ENCODE measurements at regions not wholly inside any gene's neighbourhood (a gene's known extent, or its start where the extent isn't known, plus 50 kb on each side); places are given as distances from the start of the nearest gene placed in this dataset.

- TF ChIP-seq CTCF (IDR thresholded peaks at IDR 0.05) (no peak), NFYB (CRISPR knock-in tag; conservative IDR thresholded peaks at IDR 0.05; ENCODE audit: low read depth) (no peak), SMAD3 (CRISPR knock-in tag; IDR thresholded peaks at IDR 0.05; ENCODE audit: borderline replicate concordance) (no peak), FOXK1 (CRISPR knock-in tag; IDR thresholded peaks at IDR 0.05) (no peak), NR2C2 (CRISPR knock-in tag; IDR thresholded peaks at IDR 0.05) (no peak), IRF2 (CRISPR knock-in tag; IDR thresholded peaks at IDR 0.05; ENCODE audit: borderline replicate concordance, low read depth) (no peak), NR1H2 (CRISPR knock-in tag; IDR thresholded peaks at IDR 0.05) (no peak), ATF2 (CRISPR knock-in tag; IDR thresholded peaks at IDR 0.05; ENCODE audit: borderline replicate concordance, low read depth) (no peak), E2F1 (CRISPR knock-in tag; IDR thresholded peaks at IDR 0.05) (no peak), PREB (CRISPR knock-in tag; IDR thresholded peaks at IDR 0.05; ENCODE audit: borderline replicate concordance) (no peak), HMGXB4 (CRISPR knock-in tag; IDR thresholded peaks at IDR 0.05) (no peak), ESRRA (CRISPR knock-in tag; IDR thresholded peaks at IDR 0.05; ENCODE audit: borderline replicate concordance) (no peak), ZBTB43 (CRISPR knock-in tag; IDR thresholded peaks at IDR 0.05) (no peak), FOXJ3 (CRISPR knock-in tag; IDR thresholded peaks at IDR 0.05; ENCODE audit: borderline replicate concordance) (no peak)
Measured at GRCh38 chr2:85950743-85951142, 62.0 kb upstream of the ST3GAL5 start.
